Aorta (tissue), 5 donors: ENCODE measurements at regions not wholly inside any gene's neighbourhood (a gene's known extent, or its start where the extent isn't known, plus 50 kb on each side); places are given as distances from the start of the nearest gene placed in this dataset.
"Not testable (repeated sequence)": the region's sequence is repeated elsewhere in the genome, so short reads cannot be mapped to it uniquely, and the experiment has no call there.

Source experiments
- ATAC-seq: fragments of 200-7000 bp; cut with Tn5 transposase; one replicate; pipeline ENCODE4 v1.9.1; 2022; ENCODE audit warnings: moderate library complexity; ENCODE audit not compliant: low FRiP score
- DNase-seq, 2 donors: peaks; one replicate each; pipeline ENCODE4 v3.0.0-alpha.2; 2020
- H3K27ac ChIP-seq, 2 donors: one replicate each; pipeline ENCODE4 v1.5.1; 2013; ENCODE audit warnings: low read length in 2 of 2, mild to moderate bottlenecking in 2 of 2, moderate library complexity in 2 of 2, control low read depth in 1 of 2, inconsistent platforms in 1 of 2, low read depth in 1 of 2
- H3K27me3 ChIP-seq, 2 donors: one replicate each; pipeline ENCODE4 v1.6.1; 2013; ENCODE audit warnings: control low read depth in 1 of 2, low read length in 1 of 2, mild to moderate bottlenecking in 1 of 2, moderate library complexity in 1 of 2; ENCODE audit not compliant: insufficient read depth in 2 of 2, control insufficient read depth in 1 of 2
- H3K36me3 ChIP-seq, 2 donors: one replicate each; pipeline ENCODE4 v1.6.1; 2013; ENCODE audit warnings: control low read depth in 1 of 2, low read length in 1 of 2, mild to moderate bottlenecking in 1 of 2; ENCODE audit not compliant: insufficient read depth in 2 of 2, control insufficient read depth in 1 of 2
- H3K4me1 ChIP-seq, 2 donors: one replicate each; pipeline ENCODE4 v1.6.1; 2013; ENCODE audit warnings: low read length in 2 of 2, control low read depth in 1 of 2, mild to moderate bottlenecking in 1 of 2, moderate library complexity in 1 of 2; ENCODE audit not compliant: insufficient read depth in 2 of 2, control insufficient read depth in 1 of 2
- H3K4me3 ChIP-seq, 2 donors: one replicate each; pipeline ENCODE4 v1.5.1; 2013; ENCODE audit warnings: low read length in 2 of 2, control low read depth in 1 of 2, mild to moderate bottlenecking in 1 of 2
- H3K9me3 ChIP-seq: one replicate; pipeline ENCODE4 v1.6.1; 2013; ENCODE audit warnings: mild to moderate bottlenecking, low read length; ENCODE audit not compliant: control insufficient read depth
- WGBS, 2 donors: extraction: QIAGEN DNeasy Blood & Tissue Kit; methylation state at CpG; one replicate each; pipeline ENCODE4 v1.1.7; 2013; 5-methylcytosine and 5-hydroxymethylcytosine counted together
- intact Hi-C, 2 donors: fragments of 100-400 bp; cut with DNase I; formaldehyde crosslinking; loops; one replicate each; pipeline versions ENCODE4 v1.14.2 to v1.15.0; 2022
- donor health status: healthy with polysubstance abuse.
- donor health status: Bipolar disorder and iron deficiency.
- donor health status: DM: no; HTN: no; CAD: no.
- donor health status: DM: no; HTN: no; CAD: no.
- donor health status: DM: yes; HTN: yes; CAD: no.

DNA sequence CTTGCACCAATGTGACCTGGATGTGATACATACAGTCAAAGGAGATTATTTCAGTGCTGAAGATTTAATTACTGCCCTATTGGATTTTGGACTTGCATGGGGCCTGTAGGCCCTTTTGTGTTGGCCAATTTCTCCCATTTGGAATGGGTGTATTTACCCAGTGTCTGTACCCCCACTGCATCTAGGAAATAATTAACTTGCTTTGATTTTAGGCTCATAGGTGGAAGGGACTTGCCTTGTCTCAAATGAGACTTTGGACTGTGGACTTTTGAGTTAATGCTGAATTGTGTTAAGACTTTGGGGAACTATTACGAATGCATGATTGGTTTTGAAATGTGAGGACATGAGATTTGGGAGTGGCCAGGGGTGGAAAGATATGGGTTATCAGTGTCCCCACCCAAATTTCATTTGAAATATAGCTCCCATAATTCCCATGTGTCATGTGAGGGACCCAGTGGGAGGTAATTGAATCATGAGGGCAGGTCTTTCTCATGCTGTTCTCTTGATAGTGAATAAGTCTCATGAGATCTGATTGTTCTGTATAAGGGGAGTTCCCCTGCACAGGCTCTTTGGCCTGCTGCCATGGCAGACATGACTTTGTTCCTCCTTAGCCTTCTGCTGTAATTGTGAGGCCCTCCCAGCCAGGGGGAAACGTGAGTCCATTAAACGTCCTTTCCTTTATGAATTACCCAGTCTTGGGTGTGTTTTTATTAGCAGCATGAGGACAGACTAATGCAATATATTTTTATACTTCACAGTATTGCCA is 362.2 kb upstream of the SPANXN4 start:
- WGBS, 2 donors: 31 to 50% methylated on average over 3 of the region's 3 CpGs
- no peak overlapping the region for H3K4me3 ChIP-seq
- intact Hi-C loops: no loop called here
- no peaks in the 10 kb centered on the region for H3K27me3 ChIP-seq
- no peaks in the 10 kb centered on the region for H3K4me1 ChIP-seq
- H3K27ac ChIP-seq: no peak overlapping the region
- DNase-seq (no peak), ATAC-seq (no peak)
- no peaks in the 10 kb centered on the region for H3K36me3 ChIP-seq
- no peaks in the 10 kb centered on the region for H3K9me3 ChIP-seq

DNA sequence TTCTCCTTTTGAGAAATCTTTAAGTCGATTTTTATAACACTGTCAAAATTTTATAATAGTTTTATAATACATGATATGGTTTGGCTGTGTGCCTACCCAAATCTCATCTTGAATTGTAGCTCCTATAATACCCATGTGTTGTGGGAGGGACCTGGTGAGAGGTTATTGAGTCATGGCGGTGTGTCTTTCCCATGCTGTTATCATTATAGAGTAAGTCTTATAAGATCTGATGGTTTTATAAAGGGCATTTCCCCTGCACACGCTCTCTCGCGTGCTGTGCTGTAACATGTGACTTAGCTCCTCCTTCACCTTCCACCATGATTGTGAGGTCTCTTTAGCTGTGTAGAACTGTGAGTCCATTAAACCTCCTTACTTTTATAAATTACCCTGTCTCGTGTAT is 364.0 kb upstream of the SPANXN4 start:
- H3K4me3 ChIP-seq: no peak overlapping the region
- H3K4me1 ChIP-seq: no peaks in the 10 kb centered on the region
- WGBS, 2 donors: 75 to 87% methylated on average over 6 of the region's 6 CpGs
- ATAC-seq: no peak
- intact Hi-C loops: no loop called here
- no peaks in the 10 kb centered on the region for H3K27me3 ChIP-seq
- no peaks in the 10 kb centered on the region for H3K36me3 ChIP-seq
- no peak for DNase-seq
- H3K27ac ChIP-seq: no peak overlapping the region
- H3K9me3 ChIP-seq: no peaks in the 10 kb centered on the region

DNA sequence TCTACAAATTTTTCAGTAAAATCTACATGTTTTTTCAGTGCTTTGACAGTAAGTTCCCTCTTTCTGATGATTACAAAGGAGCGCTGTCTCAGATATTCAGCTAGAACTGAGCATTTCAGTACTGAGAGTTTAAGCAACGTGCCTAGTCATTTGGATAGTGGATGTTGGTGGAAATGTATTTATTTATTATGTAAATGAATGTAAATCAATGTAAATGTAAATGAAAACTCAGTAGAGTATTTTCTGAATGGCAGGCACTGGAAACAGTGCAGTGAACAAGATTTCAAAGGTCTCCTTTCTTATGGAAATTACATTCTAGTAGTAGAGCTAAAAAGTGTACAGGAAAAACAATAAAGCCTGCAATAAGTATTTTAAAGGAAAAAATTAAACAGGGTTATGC is 370.2 kb upstream of the SPANXN4 start:
- Histone ChIP-seq H3K27ac (no peak overlapping the region), H3K27me3 (no peaks in the 10 kb centered on the region), H3K4me1 (no peaks in the 10 kb centered on the region), H3K9me3 (no peaks in the 10 kb centered on the region), H3K36me3 (no peaks in the 10 kb centered on the region), H3K4me3 (no peak overlapping the region)
- 66 to 79% methylated on average over 2 of the region's 2 CpGs for WGBS, 2 donors
- ATAC-seq (no peak), DNase-seq (no peak)
- intact Hi-C loops: no loop called here

DNA sequence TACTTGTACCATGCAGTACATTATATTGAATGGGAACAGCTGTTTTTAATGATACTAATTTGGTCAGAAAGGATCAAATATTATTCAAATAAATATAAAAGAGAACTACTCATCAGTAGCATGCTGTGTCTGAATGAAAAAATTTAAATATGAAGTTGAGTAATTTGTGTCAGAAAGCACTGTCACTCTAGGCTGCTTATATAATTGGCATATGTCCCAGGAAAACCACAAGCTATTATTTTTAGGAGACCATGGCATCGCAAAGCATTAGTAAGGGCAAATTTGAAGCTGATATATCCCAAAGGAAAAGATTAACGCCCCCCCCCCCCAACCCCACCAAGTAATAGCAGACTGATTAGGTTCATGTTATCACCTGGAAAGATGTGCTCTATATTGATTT is 388.5 kb upstream of the SPANXN4 start:
- intact Hi-C loops: no loop called here
- no peaks in the 10 kb centered on the region for H3K27me3 ChIP-seq
- DNase-seq (no peak), ATAC-seq (no peak)
- 33 to 34% methylated on average over 2 of the region's 2 CpGs for WGBS, 2 donors
- H3K4me3 ChIP-seq: no peak overlapping the region
- H3K36me3 ChIP-seq: no peaks in the 10 kb centered on the region
- no peaks in the 10 kb centered on the region for H3K4me1 ChIP-seq
- no peaks in the 10 kb centered on the region for H3K9me3 ChIP-seq
- no peak overlapping the region for H3K27ac ChIP-seq

DNA sequence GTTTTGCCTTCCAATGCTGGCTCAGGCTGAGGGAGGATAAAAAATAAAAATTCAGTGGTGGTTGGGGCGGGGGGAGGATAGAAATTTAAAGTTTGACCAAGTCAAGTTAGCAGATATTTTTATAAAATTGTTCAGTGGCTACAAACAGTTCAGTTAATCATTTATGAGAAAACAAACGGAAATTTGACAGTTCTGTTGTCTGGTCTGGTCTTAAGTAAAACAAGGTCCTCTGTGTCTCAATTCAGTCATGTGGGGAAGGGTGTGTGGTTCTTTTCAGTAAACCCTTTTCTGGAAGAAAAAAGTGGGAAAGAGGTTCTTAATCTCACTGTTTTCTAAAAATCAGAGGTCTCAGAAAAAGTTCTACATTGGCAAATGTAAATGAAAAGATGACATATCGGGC is 409.1 kb upstream of the SPANXN4 start:
- no peak for ATAC-seq
- Histone ChIP-seq H3K27ac (no peak overlapping the region), H3K4me1 (no peaks in the 10 kb centered on the region), H3K9me3 (no peaks in the 10 kb centered on the region), H3K36me3 (no peaks in the 10 kb centered on the region), H3K4me3 (no peak overlapping the region), H3K27me3 (no peaks in the 10 kb centered on the region)
- WGBS, 2 donors: 56 to 88% methylated on average over 3 of the region's 3 CpGs
- no peak for DNase-seq
- intact Hi-C loops: no loop called here

DNA sequence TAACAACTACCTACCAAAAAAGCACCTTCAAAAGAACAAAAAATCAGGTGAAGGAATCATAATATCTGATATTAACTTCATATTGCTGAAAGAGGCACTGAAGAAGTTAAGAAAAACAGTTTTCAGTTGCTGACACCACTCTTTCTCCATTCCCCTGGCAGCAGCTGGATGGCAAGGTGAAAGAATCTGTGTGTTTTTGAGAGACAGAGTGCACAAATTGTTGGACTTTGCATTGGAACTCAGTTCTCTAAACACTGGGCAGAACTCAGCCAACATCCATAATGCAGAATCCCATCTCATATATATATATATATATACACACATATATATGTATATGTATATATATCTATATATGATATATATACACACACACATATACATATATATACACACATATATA is 408.3 kb upstream of the MAGEC2 start:
- intact Hi-C loops: no loop called here
- no peaks in the 10 kb centered on the region for H3K36me3 ChIP-seq
- no peaks in the 10 kb centered on the region for H3K9me3 ChIP-seq
- DNase-seq (no peak), ATAC-seq (no peak)
- H3K27ac ChIP-seq: no peak overlapping the region
- no peaks in the 10 kb centered on the region for H3K27me3 ChIP-seq
- H3K4me3 ChIP-seq: no peak overlapping the region
- no peaks in the 10 kb centered on the region for H3K4me1 ChIP-seq

DNA sequence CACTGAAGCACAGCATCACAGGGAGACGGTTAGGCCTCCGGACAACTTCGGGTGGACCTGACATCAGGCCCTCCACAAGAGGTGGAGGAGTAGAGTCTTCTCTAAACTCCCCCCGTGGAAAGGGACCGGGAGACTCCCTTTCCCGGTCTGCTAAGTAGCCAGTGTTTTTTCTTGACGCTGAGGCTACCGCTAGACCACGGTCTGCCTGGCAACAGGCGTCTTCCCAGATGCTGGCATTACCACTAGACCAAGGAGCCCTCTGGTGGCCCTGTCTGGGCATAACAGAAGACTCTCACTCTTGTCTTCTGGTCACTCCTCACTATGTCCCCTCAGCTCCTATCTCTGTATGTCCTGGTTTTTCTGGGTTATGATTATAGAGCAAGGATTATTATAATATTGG is 401.5 kb upstream of the MAGEC2 start:
- H3K4me3 ChIP-seq, ATAC-seq, H3K27ac ChIP-seq, H3K9me3 ChIP-seq, DNase-seq, H3K27me3 ChIP-seq, H3K36me3 ChIP-seq, H3K4me1 ChIP-seq: not testable (repeated sequence)
- intact Hi-C loops: loop anchor here in 1 of 2 donors (10.0 kb wide), 1 partner anchor 1842 kb away; no protein-coding TSS in a partner anchor
- WGBS, 2 donors: 74 to 83% methylated on average over 10 of the region's 10 CpGs

DNA sequence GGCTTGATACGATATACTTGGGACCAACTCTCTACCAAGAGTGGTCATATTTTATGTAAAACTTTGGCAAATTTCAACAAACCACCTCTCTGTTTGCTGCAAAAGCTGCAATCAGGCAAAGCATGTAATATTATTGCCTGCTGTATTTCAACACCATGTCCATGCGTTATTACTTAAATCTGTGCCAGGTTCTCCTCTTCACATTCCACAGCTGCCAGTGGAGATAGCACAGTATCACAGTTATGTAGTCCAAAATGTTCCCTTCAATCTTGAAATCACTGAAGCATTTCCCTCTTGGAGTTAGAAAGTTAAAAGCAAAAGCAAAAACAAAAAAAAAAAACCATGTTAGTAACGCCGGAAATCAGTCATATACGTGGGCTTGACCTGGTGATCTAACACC is 396.7 kb upstream of the MAGEC2 start:
- no peak for ATAC-seq
- 64 to 66% methylated on average over 5 of the region's 5 CpGs for WGBS, 2 donors

DNA sequence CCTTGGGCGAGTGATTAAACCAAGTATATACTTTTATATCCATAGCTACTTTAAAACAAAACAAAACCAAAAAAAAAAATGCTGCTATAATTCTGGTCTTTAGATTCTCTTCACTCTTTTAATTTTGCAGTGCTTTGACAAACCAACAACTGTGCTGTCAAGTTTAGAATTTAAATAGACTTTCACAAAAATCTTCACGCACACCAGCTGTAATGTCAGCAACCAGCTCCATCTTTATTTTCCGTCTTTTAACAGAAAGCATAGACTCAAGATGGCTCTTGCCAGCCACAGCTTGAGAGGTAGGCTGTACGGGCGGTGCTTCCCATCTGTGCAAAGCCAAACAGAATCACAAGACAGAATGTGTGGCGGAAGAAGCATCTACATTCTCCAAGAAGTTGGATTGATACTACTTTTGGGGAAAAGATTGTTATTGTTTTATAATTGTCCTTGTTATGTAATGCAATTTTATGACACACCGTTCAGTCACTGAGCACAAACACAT is 388.3 kb upstream of the MAGEC2 start:
- no peak for ATAC-seq

More for the DNA sequence above, 396.7 kb upstream of the MAGEC2 start:
- H3K36me3 ChIP-seq: no peaks in the 10 kb centered on the region
- no peaks in the 10 kb centered on the region for H3K4me1 ChIP-seq
- no peaks in the 10 kb centered on the region for H3K9me3 ChIP-seq
- H3K27me3 ChIP-seq: no peaks in the 10 kb centered on the region
- H3K4me3 ChIP-seq: no peak overlapping the region
- no peak overlapping the region for H3K27ac ChIP-seq
- DNase-seq: no peak
- intact Hi-C loops: loop anchor here in 1 of 2 donors (10.0 kb wide), 1 partner anchor 1837 kb away; no protein-coding TSS in a partner anchor

More for the DNA sequence above, 388.3 kb upstream of the MAGEC2 start:
- no peaks in the 10 kb centered on the region for H3K9me3 ChIP-seq
- no peak overlapping the region for H3K27ac ChIP-seq
- no peak overlapping the region for H3K4me3 ChIP-seq
- intact Hi-C loops: no loop called here
- no peaks in the 10 kb centered on the region for H3K4me1 ChIP-seq
- no peaks in the 10 kb centered on the region for H3K27me3 ChIP-seq
- 85 to 89% methylated on average over 7 of the region's 7 CpGs for WGBS, 2 donors
- DNase-seq: no peak
- H3K36me3 ChIP-seq: no peaks in the 10 kb centered on the region
